ENCODE measurements at regions not wholly inside any gene's neighbourhood (a gene's known extent, or its start where the extent isn't known, plus 50 kb on each side); places are given as distances from the start of the nearest gene placed in this dataset.

- TF ChIP-seq CTCF (IDR thresholded peaks at IDR 0.05; ENCODE audit: low read depth, low read length, missing input control) (no peak), ATF3 (IDR thresholded peaks at IDR 0.05) (no peak), YY1 (IDR thresholded peaks at IDR 0.05) (no peak), MAX (IDR thresholded peaks at IDR 0.05) (no peak), HNF4G (IDR thresholded peaks at IDR 0.05) (no peak)
Observed at GRCh38 chr7:32137059-32137458, 66.9 kb upstream of the PDE1C start.
